A549 (cell line): ENCODE measurements at regions not wholly inside any gene's neighbourhood (a gene's known extent, or its start where the extent isn't known, plus 50 kb on each side); places are given as distances from the start of the nearest gene placed in this dataset.

Experiments
- small RNA-seq, 6 experiments: library from RNA; depleted of rRNA; stranded (forward); fragments of <200 nt; gene quantifications; one replicate each; pipeline ENCODE3, GENCODE V24; 2012

Small RNA genes lying in the stretch of these regions (small RNA-seq; reads per million reads assigned to genes)
- 0 reads per million in 6 experiments for gene AC023449.1
